GM13976 (cell line): ENCODE measurements at regions not wholly inside any gene's neighbourhood (a gene's known extent, or its start where the extent isn't known, plus 50 kb on each side); places are given as distances from the start of the nearest gene placed in this dataset.

ENCODE experiments used
- DNase-seq: peaks from one replicate; pipeline ENCODE4 v3.0.0; 2012; ENCODE audit warnings: low spot score
- CTCF ChIP-seq: IDR thresholded peaks from 2 replicates; pipeline ENCODE4 v1.5.1; 2012; ENCODE audit warnings: borderline replicate concordance, mild to moderate bottlenecking; ENCODE audit not compliant: insufficient read depth; ENCODE audit errors: extremely low read depth, missing control alignments, control extremely low read depth
- in situ Hi-C: fragments of 300-500 bp; cut with MboI; formaldehyde crosslinking; loops from one replicate; pipeline ENCODE4 v1.12.0; 2022; ENCODE audit warnings: low sequenced_read_pairs, mixed read lengths, inconsistent platforms; ENCODE audit not compliant: unreplicated experiment

DNA sequence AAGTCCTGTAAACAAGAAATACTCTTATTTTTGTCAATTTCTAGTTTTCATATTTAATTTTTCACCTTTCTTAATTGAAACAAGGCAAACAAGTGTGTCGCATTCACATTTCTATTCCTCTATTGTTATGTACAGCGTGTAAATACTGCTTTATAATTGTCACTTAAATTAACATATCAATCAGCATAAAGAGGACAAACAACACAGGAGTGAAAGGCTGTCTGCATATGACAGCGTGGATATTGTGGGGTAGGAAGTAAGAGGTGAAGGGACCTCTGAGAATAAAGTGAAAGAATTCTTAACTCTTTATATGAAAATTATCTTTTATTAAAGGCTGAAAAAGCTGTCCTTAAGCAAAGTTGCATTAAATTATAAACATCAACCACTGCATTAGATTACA lies 797.9 kb upstream of the COBL start:
- no peak for DNase-seq
- in situ Hi-C loops, result no loop called here
- TF ChIP-seq CTCF, result no peak

DNA sequence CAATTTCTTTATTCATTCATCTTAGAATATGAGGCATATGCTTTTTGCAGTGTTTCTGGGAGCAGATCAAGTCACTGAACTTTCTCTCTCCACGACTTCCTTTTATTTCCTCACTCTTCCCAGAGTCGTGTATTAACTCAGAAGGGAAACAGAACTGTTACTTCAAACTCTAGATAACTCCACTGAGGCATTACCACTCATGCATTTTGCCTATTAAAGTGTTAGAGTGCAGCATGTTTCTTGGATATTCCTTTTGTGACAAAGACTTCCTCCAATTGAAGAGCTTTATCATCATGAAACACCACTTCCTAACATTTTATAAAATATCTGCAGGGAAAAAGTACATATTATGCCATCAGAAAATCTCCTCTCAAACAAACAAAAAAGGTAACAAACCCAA lies 797.4 kb upstream of the COBL start:
- DNase-seq, result no peak
- in situ Hi-C loops, result no loop called here
- no peak for TF ChIP-seq CTCF

DNA sequence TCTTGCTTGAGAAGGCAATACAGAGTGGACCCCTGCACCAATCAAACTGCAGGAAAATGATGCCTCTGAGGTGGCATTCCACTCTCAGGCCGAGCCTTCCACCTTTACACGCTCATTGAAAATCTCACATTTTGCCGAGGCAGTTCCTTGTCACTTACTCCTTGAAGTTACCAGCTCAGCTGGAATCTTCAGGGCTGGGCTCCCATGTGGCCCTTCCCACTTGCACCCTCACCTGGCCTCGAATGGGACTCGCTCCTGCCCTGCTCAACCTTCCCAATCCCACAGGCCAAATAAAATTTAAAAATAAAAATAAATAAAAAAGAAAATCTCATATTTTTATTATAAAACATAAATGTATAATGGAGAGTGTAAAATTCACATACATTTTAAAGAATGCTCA lies 790.7 kb upstream of the COBL start:
- in situ Hi-C loops, result no loop called here
- TF ChIP-seq CTCF, result no peak

DNA sequence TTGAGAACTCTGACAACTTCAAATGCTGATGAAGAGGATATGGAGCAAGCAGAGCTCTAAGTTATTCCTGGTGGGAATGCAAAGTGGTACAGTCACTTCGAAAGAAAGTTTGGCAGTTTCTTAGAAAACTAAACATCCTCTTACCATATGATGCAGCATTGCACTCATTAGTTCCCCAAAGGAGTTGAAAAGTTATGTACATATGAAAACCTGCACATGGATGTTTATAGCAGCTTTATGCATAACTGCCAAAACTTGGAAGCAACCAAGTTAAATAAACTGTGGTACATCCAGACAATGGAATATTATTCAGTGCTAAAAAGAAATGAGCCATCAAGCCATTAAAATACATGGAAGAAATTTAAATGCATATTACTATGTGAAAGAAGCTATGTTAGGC lies 779.3 kb upstream of the COBL start:
- TF ChIP-seq CTCF, result no peak
- DNase-seq, result no peak
- in situ Hi-C loops, result no loop called here

More for the DNA sequence above, 790.7 kb upstream of the COBL start:
- no peak for DNase-seq

DNA sequence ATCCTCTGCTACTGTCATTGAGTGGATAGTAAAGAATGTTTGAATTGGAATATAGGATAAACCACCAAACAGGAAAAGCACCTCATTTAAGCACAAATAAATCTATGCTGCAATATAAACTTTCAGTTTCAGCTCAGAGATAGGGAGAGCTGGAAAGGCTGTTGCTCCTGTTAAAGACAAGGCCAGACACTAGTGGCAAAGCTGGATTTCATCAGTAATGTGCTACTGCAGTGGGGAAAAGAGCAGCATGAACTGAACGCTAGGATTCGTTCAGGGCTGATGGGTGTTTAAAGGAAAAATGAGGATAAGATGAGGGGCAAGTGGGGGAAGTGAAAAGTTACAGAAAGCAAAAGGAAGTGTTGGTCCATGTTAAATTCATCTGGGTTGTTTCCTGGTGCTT lies 775.4 kb upstream of the COBL start:
- in situ Hi-C loops, result no loop called here
- no peak for DNase-seq
- TF ChIP-seq CTCF, result no peak

- in situ Hi-C loops, result no loop called here
- no peak for TF ChIP-seq CTCF
- no peak for DNase-seq
Measured at GRCh38 chr7:52091101-52091500, 774.5 kb upstream of the COBL start.
